B cell (primary cell): ENCODE measurements at regions not wholly inside any gene's neighbourhood (a gene's known extent, or its start where the extent isn't known, plus 50 kb on each side); places are given as distances from the start of the nearest gene placed in this dataset.
"Not testable (repeated sequence)": the region's sequence is repeated elsewhere in the genome, so short reads cannot be mapped to it uniquely, and the experiment has no call there.

Source experiments
- ATAC-seq: fragments of 200-7000 bp; cut with Tn5 transposase; one replicate; pipeline ENCODE4 v1.10.0; 2021; ENCODE audit warnings: low read depth, mild to moderate bottlenecking, moderate number of reproducible peaks, moderate library complexity
- CTCF ChIA-PET: fragments of 350-600 bp; sonication (Branson Sonifier 250); formaldehyde crosslinking; loops from one replicate; lab custom pipeline; 2021; ENCODE audit warnings: antibody characterized with exemption, inconsistent platforms; lab: Charles Lee
- POLR2A ChIA-PET: fragments of 350-600 bp; sonication (Branson Sonifier 250); formaldehyde crosslinking; loops from one replicate; lab custom pipeline; 2021; ENCODE audit warnings: antibody characterized with exemption; lab: Charles Lee
- DNase-seq: peaks from one replicate; pipeline ENCODE4 v3.0.0; 2013
- H2AFZ ChIP-seq: 2 replicates; pipeline ENCODE4 v1.6.1; 2012; ENCODE audit warnings: mild to moderate bottlenecking, low read depth, low read length; ENCODE audit not compliant: insufficient read depth, poor library complexity, severe bottlenecking
- H3K27ac ChIP-seq, 2 donors: 1 replicate in 1 of 2; 2 replicates in 1 of 2; pipeline ENCODE4 v1.5.1; 2012 to 2013; ENCODE audit warnings: low read length in 2 of 2, mild to moderate bottlenecking in 2 of 2, moderate library complexity in 1 of 2
- H3K27me3 ChIP-seq, 4 experiments: fragments of 200-600 bp in 1 of 4; sonication (generic) in 1 of 4; replicated peaks in 1 of 4; 1 replicate in 2 of 4; 2 replicates in 2 of 4; pipeline versions ENCODE4 v1.6.1 to v1.7.0; 2013 to 2016; ENCODE audit warnings: low read length in 3 of 4, mild to moderate bottlenecking in 2 of 4, mixed read lengths in 1 of 4, moderate library complexity in 1 of 4; ENCODE audit not compliant: insufficient read depth in 4 of 4, control insufficient read depth in 3 of 4; ENCODE audit errors: control extremely low read depth in 1 of 4
- H3K36me3 ChIP-seq, 2 experiments: replicated peaks in 1 of 2; 1 replicate in 1 of 2; 2 replicates in 1 of 2; pipeline versions ENCODE4 v1.6.1 to v1.7.1; 2013; ENCODE audit warnings: low read length in 1 of 2; ENCODE audit not compliant: insufficient read depth in 2 of 2, control insufficient read depth in 1 of 2; ENCODE audit errors: control extremely low read depth in 1 of 2, extremely low read depth in 1 of 2
- H3K4me1 ChIP-seq, 2 donors: fragments of 200-600 bp in 1 of 2; sonication (generic) in 1 of 2; 1 replicate in 1 of 2; 2 replicates in 1 of 2; pipeline versions ENCODE4 v1.5.1 to v1.6.1; 2013 to 2017; ENCODE audit warnings: low read length in 2 of 2; ENCODE audit not compliant: control insufficient read depth in 2 of 2, insufficient read depth in 2 of 2
- H3K4me2 ChIP-seq: replicated peaks from 2 replicates; pipeline ENCODE3; 2012; ENCODE audit warnings: mild to moderate bottlenecking, low read depth, low read length; ENCODE audit not compliant: poor library complexity, severe bottlenecking
- H3K4me3 ChIP-seq, 5 experiments: fragments of 200-600 bp in 1 of 5; sonication (generic) in 1 of 5; 1 replicate in 3 of 5; 2 replicates in 2 of 5; pipeline versions ENCODE4 v1.5.1 to v1.7.0; 2011 to 2016; ENCODE audit warnings: low read length in 4 of 5, mild to moderate bottlenecking in 4 of 5, low read depth in 2 of 5, control low read depth in 1 of 5, moderate library complexity in 1 of 5; ENCODE audit not compliant: insufficient read depth in 1 of 5; ENCODE audit errors: control extremely low read depth in 1 of 5, extremely low read depth in 1 of 5
- H3K79me2 ChIP-seq: fragments of 200-600 bp; sonication (generic); one replicate; pipeline ENCODE4 v1.6.0; 2016; ENCODE audit warnings: low read length; ENCODE audit not compliant: control insufficient read depth, insufficient read depth
- H3K9ac ChIP-seq: fragments of 200-600 bp; sonication (generic); 2 replicates; pipeline ENCODE4 v1.6.1; 2017; ENCODE audit warnings: mild to moderate bottlenecking, low read length, moderate library complexity
- H3K9me3 ChIP-seq, 3 donors: one replicate each; pipeline versions ENCODE4 v1.6.1 to v1.7.1; 2013; ENCODE audit warnings: low read length in 2 of 3; ENCODE audit not compliant: control insufficient read depth in 2 of 3, insufficient read depth in 1 of 3; ENCODE audit errors: control extremely low read depth in 1 of 3
- H4K20me1 ChIP-seq: 2 replicates; pipeline ENCODE4 v1.6.0; 2012; ENCODE audit warnings: mild to moderate bottlenecking, low read length; ENCODE audit not compliant: insufficient read depth, control insufficient read depth, poor library complexity, severe bottlenecking
- H3K27ac Mint-ChIP-seq: one replicate; pipeline ENCODE4 v1.8.0; 2021; ENCODE audit warnings: mixed read lengths
- H3K27me3 Mint-ChIP-seq: one replicate; pipeline ENCODE4 v1.8.0; 2021; ENCODE audit warnings: mixed read lengths
- H3K4me1 Mint-ChIP-seq: one replicate; pipeline ENCODE4 v1.8.0; 2021; ENCODE audit warnings: mixed read lengths
- H3K4me3 Mint-ChIP-seq: one replicate; pipeline ENCODE4 v1.8.0; 2021; ENCODE audit warnings: mixed read lengths
- H3K9me3 Mint-ChIP-seq: one replicate; pipeline ENCODE4 v1.8.0; 2022; ENCODE audit warnings: mixed read lengths; ENCODE audit not compliant: insufficient read depth
- WGBS: methylation state at CpG from one replicate; pipeline ENCODE4 v1.1.5; 2013; ENCODE audit warnings: missing lambda C conversion rate; ENCODE audit not compliant: insufficient coverage; 5-methylcytosine and 5-hydroxymethylcytosine counted together
- intact Hi-C: fragments of 100-400 bp; cut with micrococcal nuclease; formaldehyde crosslinking; loops from one replicate; pipeline ENCODE4 v1.10.0; 2022

- H3K9ac ChIP-seq, ATAC-seq, H2AFZ ChIP-seq, H3K36me3 ChIP-seq, H3K4me1 Mint-ChIP-seq, DNase-seq, H3K4me3 ChIP-seq, H3K27me3 ChIP-seq, H3K27me3 Mint-ChIP-seq, H3K4me3 Mint-ChIP-seq, H3K27ac Mint-ChIP-seq, intact Hi-C loops, H3K4me2 ChIP-seq, H4K20me1 ChIP-seq, POLR2A ChIA-PET, H3K4me1 ChIP-seq, CTCF ChIA-PET, H3K9me3 ChIP-seq, H3K79me2 ChIP-seq, H3K9me3 Mint-ChIP-seq, H3K27ac ChIP-seq: not testable (repeated sequence)
- WGBS = no CpG with 5 or more reads among the region's 2 CpGs
These were observed 2834.1 kb downstream of the RPIA start for GRCh38 chr2:91525587-91525986.

GRCh38 chr2:91526083-91526482, 2834.6 kb downstream of the RPIA start:
- H3K27me3 ChIP-seq, intact Hi-C loops, H3K4me3 Mint-ChIP-seq, CTCF ChIA-PET, H3K4me1 ChIP-seq, H3K4me2 ChIP-seq, H3K27ac Mint-ChIP-seq, H3K27ac ChIP-seq, H3K4me3 ChIP-seq, H3K4me1 Mint-ChIP-seq, H2AFZ ChIP-seq, H3K36me3 ChIP-seq, H4K20me1 ChIP-seq, H3K9me3 ChIP-seq, DNase-seq, H3K79me2 ChIP-seq, H3K9ac ChIP-seq, H3K27me3 Mint-ChIP-seq, POLR2A ChIA-PET, H3K9me3 Mint-ChIP-seq, ATAC-seq: not testable (repeated sequence)
- WGBS = no CpG with 5 or more reads among the region's 5 CpGs

GRCh38 chr2:91527056-91527455, 2835.6 kb downstream of the RPIA start:
- H3K4me2 ChIP-seq, H2AFZ ChIP-seq, H3K4me3 Mint-ChIP-seq, H3K27me3 Mint-ChIP-seq, H3K27ac Mint-ChIP-seq, POLR2A ChIA-PET, H3K4me1 ChIP-seq, H3K27ac ChIP-seq, H3K36me3 ChIP-seq, intact Hi-C loops, H4K20me1 ChIP-seq, H3K9ac ChIP-seq, CTCF ChIA-PET, DNase-seq, H3K79me2 ChIP-seq, H3K4me3 ChIP-seq, H3K9me3 Mint-ChIP-seq, H3K4me1 Mint-ChIP-seq, H3K9me3 ChIP-seq, H3K27me3 ChIP-seq, ATAC-seq: not testable (repeated sequence)
- 100% methylated on average over 2 of the region's 2 CpGs for WGBS

DNA sequence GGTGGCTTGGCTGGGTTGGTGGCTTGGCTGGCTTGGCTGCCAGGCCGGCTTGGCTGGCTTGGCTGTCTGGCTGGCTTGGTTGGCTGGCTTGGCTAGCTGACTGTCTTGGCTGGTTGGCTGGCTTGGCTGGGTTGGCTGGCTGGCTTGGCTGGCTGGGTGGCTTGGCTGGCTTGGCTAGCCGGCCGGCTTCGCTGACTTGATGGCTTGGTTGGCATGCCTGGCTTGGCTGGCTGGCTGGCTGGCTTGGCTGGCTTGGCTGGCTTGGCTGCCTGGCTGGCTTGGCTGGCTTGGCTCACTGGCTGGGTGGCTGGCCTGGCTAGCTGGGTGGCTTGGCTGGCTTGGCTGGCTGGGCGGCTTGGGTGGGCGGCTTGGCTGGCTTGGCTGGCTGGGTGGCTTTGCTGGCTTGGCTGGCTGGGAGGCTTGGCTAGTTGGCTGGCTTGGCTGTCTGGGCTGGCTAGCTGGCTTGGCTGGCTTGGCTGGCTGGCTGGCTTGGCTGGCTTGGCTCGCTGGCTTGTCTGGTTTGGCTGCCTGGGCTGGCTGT, 2836.1 kb downstream of the RPIA start:
- DNase-seq, ATAC-seq, H3K9ac ChIP-seq, H3K4me3 Mint-ChIP-seq, POLR2A ChIA-PET, H3K27me3 Mint-ChIP-seq, H3K4me1 Mint-ChIP-seq, H2AFZ ChIP-seq, H3K4me3 ChIP-seq, H3K27me3 ChIP-seq, H3K4me2 ChIP-seq, H3K79me2 ChIP-seq, H3K4me1 ChIP-seq, intact Hi-C loops, H3K36me3 ChIP-seq, CTCF ChIA-PET, H3K27ac Mint-ChIP-seq, H4K20me1 ChIP-seq, H3K9me3 ChIP-seq, H3K9me3 Mint-ChIP-seq, H3K27ac ChIP-seq: not testable (repeated sequence)
- 97% methylated on average over 7 of the region's 7 CpGs for WGBS
